PC-9 (cell line): ENCODE measurements at regions not wholly inside any gene's neighbourhood (a gene's known extent, or its start where the extent isn't known, plus 50 kb on each side); places are given as distances from the start of the nearest gene placed in this dataset.

Experiments used
- BruUV-seq: library from RNA; stranded (reverse); fragments of 400-500 nt; replicated peaks from 2 replicates; lab custom pipeline; 2021; lab: Mats Ljungman, UMichigan
- CTCF ChIA-PET: fragments of 300-600 bp; sonication (Branson Sonifier 250); formaldehyde crosslinking; loops from one replicate; lab custom pipeline; 2022; ENCODE audit warnings: antibody characterized with exemption; lab: Charles Lee
- POLR2A ChIA-PET: fragments of 300-600 bp; sonication (Branson Sonifier 250); formaldehyde crosslinking; loops from one replicate; lab custom pipeline; 2022; ENCODE audit warnings: antibody characterized with exemption; ENCODE audit not compliant: unreplicated experiment; lab: Charles Lee
- DNase-seq, 2 experiments: peaks; one replicate each; pipeline versions ENCODE4 v3.0.0 to v3.0.0-alpha.2; 2015 to 2022; ENCODE audit warnings: mixed read lengths in 1 of 2
- H2AFZ ChIP-seq: fragments of 200-600 bp; sonication (generic); 2 replicates; pipeline ENCODE4 v1.8.1; 2017; ENCODE audit warnings: antibody characterized with exemption
- H3F3A ChIP-seq: fragments of 200-600 bp; sonication (generic); 2 replicates; pipeline ENCODE4 v1.8.1; 2017; ENCODE audit warnings: antibody characterized with exemption, mild to moderate bottlenecking, low read depth; ENCODE audit not compliant: insufficient read depth
- H3K27ac ChIP-seq: fragments of 200-600 bp; sonication (generic); 2 replicates; pipeline ENCODE4 v1.6.1; 2016; ENCODE audit warnings: mixed run types
- H3K27me3 ChIP-seq: fragments of 200-600 bp; sonication (generic); 2 replicates; pipeline ENCODE4 v1.6.1; 2016; ENCODE audit warnings: low read depth, mixed run types; ENCODE audit not compliant: insufficient read depth
- H3K36me3 ChIP-seq: fragments of 200-600 bp; sonication (generic); 2 replicates; pipeline ENCODE4 v1.6.1; 2016; ENCODE audit warnings: low read depth, mixed run types
- H3K4me1 ChIP-seq: fragments of 200-600 bp; sonication (generic); replicated peaks from 2 replicates; pipeline ENCODE4 v1.6.1; 2016; ENCODE audit warnings: mixed run types; ENCODE audit not compliant: insufficient read depth
- H3K4me2 ChIP-seq: fragments of 200-600 bp; sonication (generic); 2 replicates; pipeline ENCODE4 v1.6.1; 2017; ENCODE audit warnings: mixed run types
- H3K4me3 ChIP-seq: fragments of 200-600 bp; sonication (generic); 2 replicates; pipeline ENCODE4 v1.6.1; 2016; ENCODE audit warnings: mixed run types
- H3K79me2 ChIP-seq: fragments of 200-600 bp; sonication (generic); 2 replicates; pipeline ENCODE4 v1.6.1; 2017; ENCODE audit warnings: low read depth, mixed run types
- H3K9me2 ChIP-seq: fragments of 200-600 bp; sonication (generic); 2 replicates; pipeline ENCODE4 v1.8.1; 2017; ENCODE audit warnings: mild to moderate bottlenecking; ENCODE audit not compliant: insufficient read depth
- H3K9me3 ChIP-seq: fragments of 200-600 bp; sonication (generic); 2 replicates; pipeline ENCODE4 v1.8.1; 2016; ENCODE audit warnings: low read depth; ENCODE audit not compliant: insufficient read depth
- H4K20me1 ChIP-seq: fragments of 200-600 bp; sonication (generic); 2 replicates; pipeline ENCODE4 v1.8.1; 2017; ENCODE audit not compliant: insufficient read depth
- CTCF ChIP-seq: fragments of 200-600 bp; sonication (generic); conservative IDR thresholded peaks from 2 replicates; pipeline ENCODE4 v1.6.1; 2017; ENCODE audit warnings: mixed run types, antibody characterized with exemption, mild to moderate bottlenecking, moderate library complexity
- EZH2 ChIP-seq: fragments of 200-600 bp; sonication (generic); IDR thresholded peaks from 2 replicates; pipeline ENCODE4 v1.8.0; 2017; ENCODE audit warnings: antibody characterized with exemption, low read depth
- intact Hi-C: fragments of 100-400 bp; cut with micrococcal nuclease; formaldehyde crosslinking; loops from one replicate; pipeline ENCODE4 v1.10.0; 2022; ENCODE audit not compliant: unreplicated experiment

DNA sequence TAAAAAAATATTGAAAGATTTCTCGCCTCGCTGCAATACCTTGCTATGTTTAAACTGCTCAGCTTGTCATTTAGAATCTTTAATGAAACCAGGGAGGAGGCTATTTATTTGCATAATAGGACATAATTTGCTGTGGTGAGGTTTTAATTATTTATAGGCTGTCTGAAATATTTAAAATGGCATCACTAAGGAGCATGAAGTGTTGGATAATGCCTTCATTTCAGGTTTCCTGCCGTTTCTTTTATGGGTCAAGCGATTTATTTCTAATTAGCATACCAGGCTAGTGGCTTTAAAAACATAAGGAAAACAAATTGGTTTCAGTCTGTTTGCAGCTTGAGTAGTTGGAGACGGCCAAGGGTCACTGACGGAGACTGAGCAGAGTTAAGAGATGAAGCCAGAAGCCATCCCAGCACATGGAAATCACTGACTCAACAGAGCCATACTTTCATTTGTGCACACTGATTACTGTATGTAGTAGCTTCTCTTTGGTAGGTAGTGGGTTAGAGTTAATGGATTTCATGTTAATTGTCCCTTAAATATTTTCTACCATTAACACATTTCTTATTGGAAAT, 1962.4 kb upstream of the TENM3 start:
- intact Hi-C loops, result no loop called here
- Histone ChIP-seq H3K4me1 (no peaks in the 10 kb centered on the region), H4K20me1 (no peaks in the 10 kb centered on the region), H3K9me2 (no peaks in the 10 kb centered on the region), H3K9me3 (no peaks in the 10 kb centered on the region), H3K36me3 (no peaks in the 10 kb centered on the region), H3K4me3 (no peak overlapping the region), H3F3A (no peaks in the 10 kb centered on the region), H3K79me2 (no peaks in the 10 kb centered on the region), H3K27me3 (no peaks in the 10 kb centered on the region), H2AFZ (no peak overlapping the region), H3K27ac (no peak overlapping the region), H3K4me2 (no peak overlapping the region)
- DNase-seq, result no peak
- CTCF ChIA-PET, result no interaction called here
- POLR2A ChIA-PET, result no interaction called here
- no peak for TF ChIP-seq CTCF
- no peak for TF ChIP-seq EZH2
- no TSS peak for BruUV-seq

DNA sequence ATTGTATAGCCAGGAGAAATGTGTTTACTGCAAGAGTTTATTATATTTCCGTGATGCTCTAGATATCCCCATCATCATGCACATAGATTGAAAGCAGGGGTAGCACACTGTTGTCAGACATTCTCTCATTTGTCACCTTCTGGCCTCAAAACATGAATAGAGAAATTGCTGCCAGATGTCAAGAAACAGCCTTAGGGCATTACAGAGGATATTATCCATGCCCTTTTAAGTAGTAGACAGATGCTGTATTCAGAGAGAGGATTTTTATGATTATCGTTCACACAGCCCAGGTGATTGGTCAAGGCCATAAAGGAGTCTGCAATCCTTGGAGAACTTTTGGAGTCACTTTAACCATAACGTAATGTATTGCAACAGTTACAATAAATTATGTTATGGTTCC, 1961.5 kb upstream of the TENM3 start:
- H2AFZ ChIP-seq, result no peak overlapping the region
- POLR2A ChIA-PET, result no interaction called here
- no peak overlapping the region for H3K27ac ChIP-seq
- H3K4me2 ChIP-seq, result no peak overlapping the region
- intact Hi-C loops, result no loop called here
- DNase-seq, result no peak
- H4K20me1 ChIP-seq, result no peaks in the 10 kb centered on the region
- H3F3A ChIP-seq, result no peaks in the 10 kb centered on the region
- no peaks in the 10 kb centered on the region for H3K79me2 ChIP-seq
- H3K27me3 ChIP-seq, result no peaks in the 10 kb centered on the region
- TF ChIP-seq EZH2 (no peak), CTCF (no peak)
- no peak overlapping the region for H3K4me3 ChIP-seq
- CTCF ChIA-PET, result no interaction called here
- H3K9me3 ChIP-seq, result no peaks in the 10 kb centered on the region
- H3K4me1 ChIP-seq, result no peaks in the 10 kb centered on the region
- BruUV-seq, result no TSS peak
- no peaks in the 10 kb centered on the region for H3K9me2 ChIP-seq
- H3K36me3 ChIP-seq, result no peaks in the 10 kb centered on the region

GRCh38 chr4:180284267-180284666, 1958.9 kb upstream of the TENM3 start:
- BruUV-seq, result no TSS peak

More at GRCh38 chr4:180284267-180284666, 1958.9 kb upstream of the TENM3 start:
- H3K4me1 ChIP-seq, result no peaks in the 10 kb centered on the region
- H3K79me2 ChIP-seq, result no peaks in the 10 kb centered on the region
- H3K27ac ChIP-seq, result no peak overlapping the region
- DNase-seq, result no peak
- H4K20me1 ChIP-seq, result no peaks in the 10 kb centered on the region
- H3K4me2 ChIP-seq, result no peak overlapping the region
- no peaks in the 10 kb centered on the region for H3K9me2 ChIP-seq
- ChIA-PET CTCF (no interaction called here), POLR2A (no interaction called here)
- no peaks in the 10 kb centered on the region for H3F3A ChIP-seq
- H2AFZ ChIP-seq, result no peak overlapping the region
- no peaks in the 10 kb centered on the region for H3K36me3 ChIP-seq
- H3K27me3 ChIP-seq, result no peaks in the 10 kb centered on the region
- H3K9me3 ChIP-seq, result no peaks in the 10 kb centered on the region
- H3K4me3 ChIP-seq, result no peak overlapping the region
- TF ChIP-seq EZH2 (no peak), CTCF (no peak)
- intact Hi-C loops, result no loop called here
